ENCODE measurements at regions not wholly inside any gene's neighbourhood (a gene's known extent, or its start where the extent isn't known, plus 50 kb on each side); places are given as distances from the start of the nearest gene placed in this dataset.

GRCh38 chr13:97082461-97083207 is 88.4 kb upstream of the OXGR1 start:
- TF ChIP-seq EZH2 (IDR thresholded peaks at IDR 0.05; ENCODE audit: borderline replicate concordance, low read length) = no peak
- TF ChIP-seq CTCF (conservative IDR thresholded peaks at IDR 0.05 in 1 of 2, IDR thresholded peaks at IDR 0.05 in 1 of 2; ENCODE audit: extremely low read depth in 1 of 2, insufficient read depth in 1 of 2, low read depth in 1 of 2, low read length in 2 of 2) = no peak

All from mammary epithelial cell (primary cell).